Suprapubic skin (tissue), 4 donors: ENCODE measurements at regions not wholly inside any gene's neighbourhood (a gene's known extent, or its start where the extent isn't known, plus 50 kb on each side); places are given as distances from the start of the nearest gene placed in this dataset.

ENCODE experiments used
- CTCF ChIP-seq, 2 donors: fragments of 200-600 bp in 1 of 2; fragments of 450-650 bp in 1 of 2; sonication (generic) in 1 of 2; IDR thresholded peaks; one replicate each; pipeline ENCODE4 v1.5.1; 2016 to 2019; ENCODE audit warnings: antibody characterized with exemption in 2 of 2, mild to moderate bottlenecking in 1 of 2, moderate library complexity in 1 of 2
- POLR2A ChIP-seq, 2 donors: fragments of 450-650 bp; IDR thresholded peaks; one replicate each; pipeline ENCODE4 v1.6.1; 2017; ENCODE audit warnings: antibody characterized with exemption in 2 of 2, mild to moderate bottlenecking in 2 of 2, moderate library complexity in 2 of 2
- POLR2AphosphoS5 ChIP-seq, 3 donors: sonication (generic); formaldehyde crosslinking; IDR thresholded peaks; one replicate each; pipeline ENCODE4 v1.6.1; 2017; ENCODE audit warnings: antibody characterized with exemption in 3 of 3

- TF ChIP-seq CTCF (IDR thresholded peaks at IDR 0.05) (no peak), POLR2A (IDR thresholded peaks at IDR 0.05) (no peak), POLR2AphosphoS5 (IDR thresholded peaks at IDR 0.05) (no peak)
These were observed 135.7 kb downstream of the EHF start for GRCh38 chr11:34756591-34756990.
